ENCODE measurements at regions not wholly inside any gene's neighbourhood (a gene's known extent, or its start where the extent isn't known, plus 50 kb on each side); places are given as distances from the start of the nearest gene placed in this dataset.

DNA sequence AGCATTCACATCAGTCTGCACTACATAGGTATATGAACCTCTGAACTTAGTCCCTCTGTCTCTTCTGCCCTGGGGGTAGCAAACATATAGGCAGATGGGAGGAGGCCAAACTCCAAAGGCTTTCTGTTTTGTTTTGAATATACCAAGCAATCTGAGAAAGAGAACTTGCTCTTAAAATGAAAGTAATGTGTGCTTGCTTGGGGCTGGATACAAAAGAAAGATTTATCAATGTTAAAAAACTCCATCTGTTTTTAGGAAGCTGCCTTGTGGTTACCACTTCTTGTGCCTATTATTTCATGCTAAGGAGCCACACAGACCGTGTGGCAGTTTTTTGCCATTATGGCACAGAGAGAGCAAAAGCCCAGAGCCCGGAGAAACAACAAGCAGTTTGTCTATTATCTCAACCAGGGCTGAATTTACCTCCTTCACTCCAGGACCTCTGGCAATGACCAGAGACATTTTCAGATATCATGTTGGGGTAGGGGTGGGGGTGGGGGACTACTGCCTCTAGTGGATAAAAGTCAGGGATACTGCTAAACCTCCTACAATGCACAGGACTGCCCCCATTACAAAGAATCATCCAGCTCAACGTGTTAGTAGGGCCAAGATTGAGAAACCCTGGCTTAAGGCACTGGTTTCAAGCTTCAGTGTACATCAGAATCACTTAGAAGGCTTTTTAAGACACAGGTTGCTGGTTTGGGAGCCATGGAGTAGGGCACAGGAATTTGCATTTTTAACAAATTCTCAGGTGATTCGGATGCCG is 124.2 kb downstream of the APIP start:
- peaks cover 7% of the 10 kb centered on the region; the same call in 1 of the 2 replicates for H3K4me1 ChIP-seq (ENCODE audit: control insufficient read depth, insufficient read depth, low read length)
- H3K18ac ChIP-seq (ENCODE audit: low read depth, low read length) = 0 out of 2 replicates have a peak overlapping the region, but pooled peaks have one; percentile 50
- no peak overlapping the region for H2AK5ac ChIP-seq (ENCODE audit: low read depth, low read length)
- ChIA-PET POLR2A (ENCODE audit: unreplicated experiment) (no interaction called here), CTCF (interaction anchor here (0.6 kb wide), 1 partner anchor 335 kb away, joined by 3 read pairs; no protein-coding TSS in a partner anchor)
- no peak overlapping the region for H2BK5ac ChIP-seq (ENCODE audit: low read depth, low read length, poor library complexity, severe bottlenecking)
- H4K20me1 ChIP-seq (ENCODE audit: insufficient read depth, low read length) = no peaks in the 10 kb centered on the region
- H4K5ac ChIP-seq (ENCODE audit: low read depth, low read length) = no peak overlapping the region
- H3K9me3 ChIP-seq (ENCODE audit: control insufficient read depth, insufficient read depth, low read length) = peaks cover 5% of the 10 kb centered on the region; the same call in 1 of the 2 replicates
- H2AFZ ChIP-seq (replicated peaks; ENCODE audit: low read length, poor library complexity) = no peak overlapping the region
- no peak overlapping the region for H2AK9ac ChIP-seq (replicated peaks; ENCODE audit: low read depth, low read length, poor library complexity)
- H2BK120ac ChIP-seq (ENCODE audit: low read depth, low read length) = no peak overlapping the region; the same call in 1 of the 2 replicates
- H3K4me2 ChIP-seq (ENCODE audit: low read depth, low read length) = peak overlapping the region; percentile 60
- H2BK15ac ChIP-seq (ENCODE audit: low read depth, low read length) = no peak overlapping the region
- peak overlapping the region in 1 of 2 experiments; percentile 59; a peak in 1 of 4 replicates for H4K8ac ChIP-seq (ENCODE audit: low read depth in 2 of 2, low read length in 2 of 2)
- 0 out of 2 replicates have a peak overlapping the region, but pooled peaks have one; percentile 48 for H2BK20ac ChIP-seq (ENCODE audit: low read depth, low read length)
- TF ChIP-seq POLR2A (IDR thresholded peaks at IDR 0.05; ENCODE audit: low read depth, low read length) (no peak), CHD1 (IDR thresholded peaks at IDR 0.05; ENCODE audit: low read depth, low read length) (no peak), RFX5 (IDR thresholded peaks at IDR 0.05; ENCODE audit: low read depth, low read length) (no peak), NFE2L2 (IDR thresholded peaks at IDR 0.05; ENCODE audit: low read depth, low read length) (no peak), RAD21 (IDR thresholded peaks at IDR 0.05; ENCODE audit: low read length) (no peak), MAFK (IDR thresholded peaks at IDR 0.05; ENCODE audit: low read depth, low read length) (no peak), SMC3 (IDR thresholded peaks at IDR 0.05; ENCODE audit: low read depth, low read length) (no peak), FOS (IDR thresholded peaks at IDR 0.05; ENCODE audit: low read depth, low read length) (no peak), MXI1 (IDR thresholded peaks at IDR 0.05; ENCODE audit: borderline replicate concordance, low read depth, low read length) (no peak)
- TF ChIP-seq, protein P1, sequence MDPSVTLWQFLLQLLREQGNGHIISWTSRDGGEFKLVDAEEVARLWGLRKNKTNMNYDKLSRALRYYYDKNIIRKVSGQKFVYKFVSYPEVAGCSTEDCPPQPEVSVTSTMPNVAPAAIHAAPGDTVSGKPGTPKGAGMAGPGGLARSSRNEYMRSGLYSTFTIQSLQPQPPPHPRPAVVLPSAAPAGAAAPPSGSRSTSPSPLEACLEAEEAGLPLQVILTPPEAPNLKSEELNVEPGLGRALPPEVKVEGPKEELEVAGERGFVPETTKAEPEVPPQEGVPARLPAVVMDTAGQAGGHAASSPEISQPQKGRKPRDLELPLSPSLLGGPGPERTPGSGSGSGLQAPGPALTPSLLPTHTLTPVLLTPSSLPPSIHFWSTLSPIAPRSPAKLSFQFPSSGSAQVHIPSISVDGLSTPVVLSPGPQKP (IDR thresholded peaks at IDR 0.05; ENCODE audit: borderline replicate concordance, low read depth, low read length) = no peak
- TF ChIP-seq, protein P2, sequence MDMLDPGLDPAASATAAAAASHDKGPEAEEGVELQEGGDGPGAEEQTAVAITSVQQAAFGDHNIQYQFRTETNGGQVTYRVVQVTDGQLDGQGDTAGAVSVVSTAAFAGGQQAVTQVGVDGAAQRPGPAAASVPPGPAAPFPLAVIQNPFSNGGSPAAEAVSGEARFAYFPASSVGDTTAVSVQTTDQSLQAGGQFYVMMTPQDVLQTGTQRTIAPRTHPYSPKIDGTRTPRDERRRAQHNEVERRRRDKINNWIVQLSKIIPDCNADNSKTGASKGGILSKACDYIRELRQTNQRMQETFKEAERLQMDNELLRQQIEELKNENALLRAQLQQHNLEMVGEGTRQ (IDR thresholded peaks at IDR 0.05; ENCODE audit: low read depth, low read length) = no peak
- TF ChIP-seq, protein P3, sequence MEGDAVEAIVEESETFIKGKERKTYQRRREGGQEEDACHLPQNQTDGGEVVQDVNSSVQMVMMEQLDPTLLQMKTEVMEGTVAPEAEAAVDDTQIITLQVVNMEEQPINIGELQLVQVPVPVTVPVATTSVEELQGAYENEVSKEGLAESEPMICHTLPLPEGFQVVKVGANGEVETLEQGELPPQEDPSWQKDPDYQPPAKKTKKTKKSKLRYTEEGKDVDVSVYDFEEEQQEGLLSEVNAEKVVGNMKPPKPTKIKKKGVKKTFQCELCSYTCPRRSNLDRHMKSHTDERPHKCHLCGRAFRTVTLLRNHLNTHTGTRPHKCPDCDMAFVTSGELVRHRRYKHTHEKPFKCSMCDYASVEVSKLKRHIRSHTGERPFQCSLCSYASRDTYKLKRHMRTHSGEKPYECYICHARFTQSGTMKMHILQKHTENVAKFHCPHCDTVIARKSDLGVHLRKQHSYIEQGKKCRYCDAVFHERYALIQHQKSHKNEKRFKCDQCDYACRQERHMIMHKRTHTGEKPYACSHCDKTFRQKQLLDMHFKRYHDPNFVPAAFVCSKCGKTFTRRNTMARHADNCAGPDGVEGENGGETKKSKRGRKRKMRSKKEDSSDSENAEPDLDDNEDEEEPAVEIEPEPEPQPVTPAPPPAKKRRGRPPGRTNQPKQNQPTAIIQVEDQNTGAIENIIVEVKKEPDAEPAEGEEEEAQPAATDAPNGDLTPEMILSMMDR (conservative IDR thresholded peaks at IDR 0.05; ENCODE audit: low read depth, low read length) = no peak
- peaks cover 4% of the 10 kb centered on the region; the same call in 1 of the 2 replicates for H3K9me1 ChIP-seq (ENCODE audit: insufficient read depth, low read length)
- DNase-seq (no peak), ATAC-seq (ENCODE audit: low read depth) (no peak)
- H3K23ac ChIP-seq (ENCODE audit: low read depth, low read length) = no peak overlapping the region
- no peak overlapping the region for H4K91ac ChIP-seq (ENCODE audit: insufficient read depth, low read depth, low read length)
- dilution Hi-C loops (cut with HindIII; ENCODE audit: low sequenced_read_pairs, unreplicated experiment) (no loop called here), in situ Hi-C loops (cut with MboI; ENCODE audit: low sequenced_read_pairs) (no loop called here), intact Hi-C loops (cut with micrococcal nuclease) (no loop called here)
- no peak overlapping the region for H3K9ac ChIP-seq (ENCODE audit: low read depth, low read length)
- H3K79me1 ChIP-seq (ENCODE audit: low read depth in 1 of 2, low read length in 2 of 2) = no peaks in the 10 kb centered on the region
- H3K14ac ChIP-seq (replicated peaks; ENCODE audit: low read depth, low read length) = 0 out of 2 replicates have a peak overlapping the region, but pooled peaks have one; percentile 31
- H3K36me3 ChIP-seq (ENCODE audit: control insufficient read depth, insufficient read depth, low read length) = no peaks in the 10 kb centered on the region
- H3K4ac ChIP-seq (ENCODE audit: low read depth, low read length) = no peak overlapping the region
- no peaks in the 10 kb centered on the region; the same call in 1 of the 2 replicates for H3K27me3 ChIP-seq (ENCODE audit: control insufficient read depth, insufficient read depth, low read length)
- H3K4me3 ChIP-seq (ENCODE audit: insufficient read depth, low read depth, low read length) = no peak overlapping the region
- no peak overlapping the region for H3K27ac ChIP-seq (ENCODE audit: insufficient read depth, low read length)
- no CpG with 5 or more reads among the region's 5 CpGs for WGBS, 2 experiments (ENCODE audit: extremely low coverage in 2 of 2, insufficient read length in 1 of 2)
- BruUV-seq (replicated peaks) = no TSS peak
- no peak overlapping the region for H3K56ac ChIP-seq (ENCODE audit: extremely low read depth, insufficient read depth, low read length)
